ENCODE measurements at regions not wholly inside any gene's neighbourhood (a gene's known extent, or its start where the extent isn't known, plus 50 kb on each side); places are given as distances from the start of the nearest gene placed in this dataset. TPM values are rescaled to one million over a fixed set of nuclear protein-coding genes. Genes with fewer than 3 reads are reported as not detected.
"Not testable (repeated sequence)": the region's sequence is repeated elsewhere in the genome, so short reads cannot be mapped to it uniquely, and the experiment has no call there.

GRCh38 chr11:71780771-71781170, 52.2 kb upstream of the DEFB108B start:
- DNase-seq (ENCODE audit: low spot score); H3K27me3 ChIP-seq (ENCODE audit: control insufficient read depth in 4 of 4, insufficient read depth in 4 of 4, low read length in 3 of 4); H3K4me1 ChIP-seq (ENCODE audit: control insufficient read depth in 4 of 4, insufficient read depth in 4 of 4, low read length in 3 of 4); H3K9ac ChIP-seq (ENCODE audit: low read depth in 1 of 2, low read length in 2 of 2); H3K4me3 ChIP-seq (ENCODE audit: low read depth in 1 of 3, low read length in 3 of 3); H3K36me3 ChIP-seq (ENCODE audit: control insufficient read depth in 4 of 4, insufficient read depth in 3 of 4, low read depth in 1 of 4, low read length in 3 of 4); H3K27ac ChIP-seq (ENCODE audit: low read depth in 1 of 2, low read length in 2 of 2); H3K9me3 ChIP-seq (ENCODE audit: control insufficient read depth in 4 of 4, low read length in 3 of 4): not testable (repeated sequence)
- WGBS: 47% methylated on average over 6 of the region's 6 CpGs

GRCh38 chr11:71781491-71781890, 51.5 kb upstream of the DEFB108B start:
- H3K36me3 ChIP-seq (ENCODE audit: control insufficient read depth in 4 of 4, insufficient read depth in 3 of 4, low read depth in 1 of 4, low read length in 3 of 4); DNase-seq (ENCODE audit: low spot score); H3K27me3 ChIP-seq (ENCODE audit: control insufficient read depth in 4 of 4, insufficient read depth in 4 of 4, low read length in 3 of 4); H3K4me1 ChIP-seq (ENCODE audit: control insufficient read depth in 4 of 4, insufficient read depth in 4 of 4, low read length in 3 of 4); H3K27ac ChIP-seq (ENCODE audit: low read depth in 1 of 2, low read length in 2 of 2); H3K4me3 ChIP-seq (ENCODE audit: low read depth in 1 of 3, low read length in 3 of 3); H3K9me3 ChIP-seq (ENCODE audit: control insufficient read depth in 4 of 4, low read length in 3 of 4); H3K9ac ChIP-seq (ENCODE audit: low read depth in 1 of 2, low read length in 2 of 2): not testable (repeated sequence)
- WGBS: 82% methylated on average over 5 of the region's 5 CpGs

GRCh38 chr11:71782229-71782861, 50.7 kb upstream of the DEFB108B start:
- TF ChIP-seq HNF4A (conservative IDR thresholded peaks at IDR 0.05): peak; percentile 26 to 45
- WGBS: 82% methylated on average over 13 of the region's 13 CpGs
- H3K27ac ChIP-seq (ENCODE audit: low read depth in 1 of 2, low read length in 2 of 2); H3K9ac ChIP-seq (ENCODE audit: low read depth in 1 of 2, low read length in 2 of 2); H3K36me3 ChIP-seq (ENCODE audit: control insufficient read depth in 4 of 4, insufficient read depth in 3 of 4, low read depth in 1 of 4, low read length in 3 of 4); H3K4me3 ChIP-seq (ENCODE audit: low read depth in 1 of 3, low read length in 3 of 3); DNase-seq (ENCODE audit: low spot score); H3K27me3 ChIP-seq (ENCODE audit: control insufficient read depth in 4 of 4, insufficient read depth in 4 of 4, low read length in 3 of 4); H3K4me1 ChIP-seq (ENCODE audit: control insufficient read depth in 4 of 4, insufficient read depth in 4 of 4, low read length in 3 of 4); H3K9me3 ChIP-seq (ENCODE audit: control insufficient read depth in 4 of 4, low read length in 3 of 4): not testable (repeated sequence)

GRCh38 chr11:71783191-71783590, 49.8 kb upstream of the DEFB108B start:
- H3K9me3 ChIP-seq (ENCODE audit: control insufficient read depth in 4 of 4, low read length in 3 of 4); DNase-seq (ENCODE audit: low spot score); H3K4me3 ChIP-seq (ENCODE audit: low read depth in 1 of 3, low read length in 3 of 3); H3K36me3 ChIP-seq (ENCODE audit: control insufficient read depth in 4 of 4, insufficient read depth in 3 of 4, low read depth in 1 of 4, low read length in 3 of 4); H3K27ac ChIP-seq (ENCODE audit: low read depth in 1 of 2, low read length in 2 of 2); H3K9ac ChIP-seq (ENCODE audit: low read depth in 1 of 2, low read length in 2 of 2); H3K27me3 ChIP-seq (ENCODE audit: control insufficient read depth in 4 of 4, insufficient read depth in 4 of 4, low read length in 3 of 4); H3K4me1 ChIP-seq (ENCODE audit: control insufficient read depth in 4 of 4, insufficient read depth in 4 of 4, low read length in 3 of 4): not testable (repeated sequence)
- 88% methylated on average over 4 of the region's 4 CpGs for WGBS

Small RNAs in the stretch of these regions (small RNA-seq; reads per million reads assigned to genes)
- gene SNRPCP14: not detected
